BJ (cell line): ENCODE measurements at regions not wholly inside any gene's neighbourhood (a gene's known extent, or its start where the extent isn't known, plus 50 kb on each side); places are given as distances from the start of the nearest gene placed in this dataset.

Experiments used
- CTCF ChIA-PET: fragments of 350-600 bp; formaldehyde crosslinking; extraction: SDS; loops from one replicate; lab custom pipeline; 2021; ENCODE audit warnings: antibody characterized with exemption, inconsistent platforms; lab: Yijun Ruan, JAX
- POLR2A ChIA-PET: fragments of 300-600 bp; sonication (Branson Sonifier 250); formaldehyde crosslinking; extraction: SDS; loops from one replicate; lab custom pipeline; 2021; ENCODE audit warnings: antibody characterized with exemption; lab: Charles Lee
- DNase-seq: peaks from one replicate; pipeline ENCODE4 v3.0.0-alpha.2; 2011; ENCODE audit warnings: low read depth
- H3K27me3 ChIP-seq: 2 replicates; pipeline ENCODE4 v1.6.0; 2011; ENCODE audit warnings: low read length; ENCODE audit not compliant: control insufficient read depth, insufficient read depth
- H3K36me3 ChIP-seq: 2 replicates; pipeline ENCODE4 v1.5.1; 2011; ENCODE audit warnings: low read length; ENCODE audit not compliant: control insufficient read depth, insufficient read depth
- H3K4me3 ChIP-seq: 2 replicates; pipeline ENCODE4 v1.5.1; 2011; ENCODE audit warnings: low read depth, mild to moderate bottlenecking, control low read depth, low read length
- CTCF ChIP-seq: IDR thresholded peaks from 2 replicates; pipeline ENCODE4 v1.5.1; 2011; ENCODE audit warnings: low read depth, mild to moderate bottlenecking, control low read depth, inconsistent platforms, low read length, moderate library complexity; ENCODE audit not compliant: insufficient read depth

- ChIA-PET CTCF (interaction anchor here (1.2 to 4.0 kb wide), 2 partner anchors 9 to 121 kb away, joined by 4 to 23 read pairs; no protein-coding TSS in a partner anchor), POLR2A (no interaction called here)
- Histone ChIP-seq H3K36me3 (no peaks in the 10 kb centered on the region), H3K27me3 (peaks cover 5% of the 10 kb centered on the region; the same call in 1 of the 2 replicates), H3K4me3 (no peak overlapping the region)
- no peak for TF ChIP-seq CTCF
- DNase-seq: no peak
These were observed 65.2 kb upstream of the ANKEF1 start for GRCh38 chr20:9969626-9970025.

GRCh38 chr20:9968015-9968414, 66.8 kb upstream of the ANKEF1 start:
- Histone ChIP-seq H3K4me3 (no peak overlapping the region), H3K36me3 (no peaks in the 10 kb centered on the region), H3K27me3 (peaks cover 5% of the 10 kb centered on the region; the same call in 1 of the 2 replicates)
- CTCF ChIA-PET: interaction anchor here (1.0 to 4.0 kb wide), 4 partner anchors 11 to 459 kb away, joined by 3 to 23 read pairs (median 4); no protein-coding TSS in a partner anchor
- POLR2A ChIA-PET: no interaction called here
- DNase-seq: no peak
- no peak for TF ChIP-seq CTCF

- POLR2A ChIA-PET: no interaction called here
- H3K27me3 ChIP-seq: peaks cover 5% of the 10 kb centered on the region; the same call in 1 of the 2 replicates
These were observed 67.8 kb upstream of the ANKEF1 start for GRCh38 chr20:9966966-9967365.

DNA sequence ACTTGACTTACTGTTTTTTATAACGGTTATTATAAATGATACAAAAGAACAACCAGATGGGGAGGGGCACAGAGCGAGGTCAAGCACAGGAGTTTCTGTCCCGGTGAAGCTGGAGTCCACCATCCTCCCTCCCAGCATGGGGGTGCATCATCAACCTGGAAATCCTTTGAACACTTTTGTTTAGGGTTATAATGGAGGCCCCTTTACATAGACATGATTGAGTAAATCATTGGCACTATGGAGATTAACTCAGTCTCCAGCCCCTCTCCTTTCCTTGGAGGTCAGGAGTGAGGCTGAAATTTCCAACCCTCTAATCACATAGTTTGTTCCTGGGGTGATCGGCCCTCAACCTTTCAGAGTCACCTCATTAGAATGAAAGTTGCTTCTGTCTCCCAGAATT, 71.8 kb upstream of the ANKEF1 start:
- no peak for DNase-seq
- CTCF ChIA-PET: interaction anchor here (0.6 kb wide), 1 partner anchor 27 kb away, joined by 4 read pairs; no protein-coding TSS in a partner anchor
- Histone ChIP-seq H3K27me3 (peaks cover 3% of the 10 kb centered on the region; the same call in 1 of the 2 replicates), H3K36me3 (no peaks in the 10 kb centered on the region), H3K4me3 (no peak overlapping the region)
- POLR2A ChIA-PET: no interaction called here
- TF ChIP-seq CTCF: no peak

More at GRCh38 chr20:9966966-9967365, 67.8 kb upstream of the ANKEF1 start:
- CTCF ChIA-PET: interaction anchor here (1.0 to 4.0 kb wide), 3 partner anchors 11 to 349 kb away, joined by 3 to 23 read pairs (median 4); no protein-coding TSS in a partner anchor
- DNase-seq: no peak
- TF ChIP-seq CTCF: peak; percentile 35; the same call in 1 of the 2 replicates
- Histone ChIP-seq H3K4me3 (no peak overlapping the region), H3K36me3 (no peaks in the 10 kb centered on the region)

- ChIA-PET CTCF (no interaction called here), POLR2A (no interaction called here)
- DNase-seq: no peak
- Histone ChIP-seq H3K4me3 (no peak overlapping the region), H3K27me3 (no peaks in the 10 kb centered on the region; the same call in 1 of the 2 replicates), H3K36me3 (no peaks in the 10 kb centered on the region)
- no peak for TF ChIP-seq CTCF
These were observed 76.1 kb upstream of the ANKEF1 start for GRCh38 chr20:9958693-9959092.
